H9 (cell line): ENCODE measurements at regions not wholly inside any gene's neighbourhood (a gene's known extent, or its start where the extent isn't known, plus 50 kb on each side); places are given as distances from the start of the nearest gene placed in this dataset.
A peak's percentile ranks its signal among the peaks of the same experiment; 100 is the strongest.

Experiments used
- DNase-seq: peaks from one replicate; pipeline ENCODE4 v3.0.0-alpha.2; 2017
- H2AFZ ChIP-seq: one replicate; pipeline ENCODE4 v1.6.1; 2013; ENCODE audit warnings: mild to moderate bottlenecking, low read length, control low read depth, moderate library complexity
- H2AK5ac ChIP-seq: 2 replicates; pipeline ENCODE4 v1.6.1; 2013; ENCODE audit warnings: low read length, control low read depth, mixed read lengths; ENCODE audit not compliant: insufficient read length
- H2BK120ac ChIP-seq: one replicate; pipeline ENCODE4 v1.6.1; 2013; ENCODE audit warnings: low read depth, mild to moderate bottlenecking, low read length, control low read depth, inconsistent platforms; ENCODE audit not compliant: poor library complexity, severe bottlenecking
- H2BK12ac ChIP-seq: 2 replicates; pipeline ENCODE4 v1.6.1; 2013; ENCODE audit warnings: low read length, control low read depth, mixed read lengths, low read depth; ENCODE audit not compliant: insufficient read length
- H2BK15ac ChIP-seq: 2 replicates; pipeline ENCODE4 v1.6.1; 2013; ENCODE audit warnings: low read depth, low read length, control low read depth
- H2BK20ac ChIP-seq: one replicate; pipeline ENCODE4 v1.6.1; 2013; ENCODE audit warnings: low read depth, mild to moderate bottlenecking, low read length, control low read depth, inconsistent platforms; ENCODE audit not compliant: poor library complexity, severe bottlenecking
- H2BK5ac ChIP-seq: 2 replicates; pipeline ENCODE4 v1.6.1; 2013; ENCODE audit warnings: low read length, control low read depth, mixed read lengths; ENCODE audit not compliant: insufficient read length
- H3K14ac ChIP-seq: 2 replicates; pipeline ENCODE4 v1.6.1; 2013; ENCODE audit warnings: low read length, control low read depth; ENCODE audit not compliant: insufficient read depth
- H3K18ac ChIP-seq: 2 replicates; pipeline ENCODE4 v1.6.1; 2013; ENCODE audit warnings: low read depth, mild to moderate bottlenecking, mixed read lengths, low read length, control low read depth; ENCODE audit not compliant: insufficient read length
- H3K23ac ChIP-seq: 2 replicates; pipeline ENCODE4 v1.6.1; 2013; ENCODE audit warnings: low read length, control low read depth, mixed read lengths, low read depth; ENCODE audit not compliant: insufficient read length
- H3K23me2 ChIP-seq: 2 replicates; pipeline ENCODE4 v1.6.1; 2013; ENCODE audit warnings: low read depth, mild to moderate bottlenecking, mixed read lengths, low read length, control low read depth; ENCODE audit not compliant: insufficient read length, poor library complexity, severe bottlenecking
- H3K27ac ChIP-seq: 2 replicates; pipeline ENCODE4 v1.5.1; 2013; ENCODE audit warnings: low read length, control low read depth, mixed read lengths, low read depth; ENCODE audit not compliant: insufficient read length
- H3K27me3 ChIP-seq: 2 replicates; pipeline ENCODE4 v1.6.1; 2013; ENCODE audit warnings: low read length, control low read depth, inconsistent platforms; ENCODE audit not compliant: insufficient read depth
- H3K4ac ChIP-seq: 2 replicates; pipeline ENCODE4 v1.6.1; 2013; ENCODE audit warnings: low read depth, mild to moderate bottlenecking, control low read depth, inconsistent platforms, low read length, moderate library complexity
- H3K4me1 ChIP-seq: 2 replicates; pipeline ENCODE4 v1.6.1; 2013; ENCODE audit warnings: low read length, control low read depth, inconsistent platforms; ENCODE audit not compliant: insufficient read depth
- H3K4me2 ChIP-seq: 2 replicates; pipeline ENCODE4 v1.6.1; 2013; ENCODE audit warnings: low read length, control low read depth, mixed read lengths; ENCODE audit not compliant: insufficient read length, insufficient read depth
- H3K56ac ChIP-seq: 2 replicates; pipeline ENCODE4 v1.6.1; 2013; ENCODE audit warnings: low read depth, mild to moderate bottlenecking, mixed read lengths, low read length, control low read depth; ENCODE audit not compliant: insufficient read length
- H3K79me1 ChIP-seq: 2 replicates; pipeline ENCODE4 v1.6.1; 2013; ENCODE audit warnings: low read depth, mild to moderate bottlenecking, moderate library complexity, low read length, control low read depth, inconsistent platforms; ENCODE audit not compliant: insufficient read depth, poor library complexity, severe bottlenecking
- H3K79me2 ChIP-seq: 2 replicates; pipeline ENCODE4 v1.6.1; 2013; ENCODE audit warnings: low read length, control low read depth, inconsistent platforms; ENCODE audit not compliant: insufficient read depth
- H3K9ac ChIP-seq: 2 replicates; pipeline ENCODE4 v1.6.1; 2013; ENCODE audit warnings: low read length, control low read depth, mixed read lengths; ENCODE audit not compliant: insufficient read length; ENCODE audit errors: extremely low read depth
- H3K9me3 ChIP-seq: one replicate; pipeline ENCODE4 v1.6.1; 2013; ENCODE audit warnings: low read depth, low read length, inconsistent platforms; ENCODE audit not compliant: control insufficient read depth
- H3T11ph ChIP-seq: one replicate; pipeline ENCODE4 v1.6.1; 2013; ENCODE audit warnings: mild to moderate bottlenecking, low read length, control low read depth, inconsistent platforms
- H4K20me1 ChIP-seq: one replicate; pipeline ENCODE4 v1.6.1; 2013; ENCODE audit not compliant: control insufficient read depth, insufficient read length, insufficient read depth
- H4K5ac ChIP-seq: 2 replicates; pipeline ENCODE4 v1.6.1; 2013; ENCODE audit warnings: low read depth, mild to moderate bottlenecking, mixed read lengths, low read length, control low read depth; ENCODE audit not compliant: insufficient read length
- H4K8ac ChIP-seq: replicated peaks from 2 replicates; pipeline ENCODE4 v1.6.1; 2013; ENCODE audit warnings: low read length, control low read depth, mixed read lengths, low read depth; ENCODE audit not compliant: insufficient read length
- H4K91ac ChIP-seq: 2 replicates; pipeline ENCODE4 v1.6.1; 2013; ENCODE audit warnings: low read depth, mild to moderate bottlenecking, moderate library complexity, mixed read lengths, low read length, control low read depth; ENCODE audit not compliant: insufficient read length
- H3K27ac Mint-ChIP-seq, 3 experiments: 2 replicates in 2 of 3; 3 replicates in 1 of 3; pipeline ENCODE4 v1.8.0; 2020 to 2021; ENCODE audit warnings: mixed read lengths in 3 of 3, mild to moderate bottlenecking in 1 of 3, moderate library complexity in 1 of 3
- H3K27me3 Mint-ChIP-seq: 2 replicates; pipeline ENCODE4 v1.8.0; 2021; ENCODE audit warnings: low read depth, mild to moderate bottlenecking, moderate library complexity, mixed read lengths
- H3K36me3 Mint-ChIP-seq, 3 experiments: 2 replicates in 2 of 3; 3 replicates in 1 of 3; pipeline ENCODE4 v1.8.0; 2020 to 2021; ENCODE audit warnings: low read depth in 3 of 3, mixed read lengths in 3 of 3; ENCODE audit not compliant: insufficient read depth in 1 of 3
- H3K4me1 Mint-ChIP-seq, 2 experiments: 2 replicates each; pipeline ENCODE4 v1.8.0; 2020; ENCODE audit warnings: mixed read lengths in 2 of 2
- H3K4me3 Mint-ChIP-seq, 2 experiments: 2 replicates in 1 of 2; 3 replicates in 1 of 2; pipeline ENCODE4 v1.8.0; 2020 to 2021; ENCODE audit warnings: mild to moderate bottlenecking in 2 of 2, mixed read lengths in 2 of 2, moderate library complexity in 1 of 2
- H3K9me3 Mint-ChIP-seq, 2 experiments: 2 replicates in 1 of 2; 3 replicates in 1 of 2; pipeline ENCODE4 v1.8.0; 2020; ENCODE audit warnings: mild to moderate bottlenecking in 2 of 2, mixed read lengths in 2 of 2, moderate library complexity in 1 of 2
- CTCF ChIP-seq: fragments of 200-600 bp; sonication (generic); conservative IDR thresholded peaks from 3 replicates; pipeline ENCODE4 v1.8.0; 2021; ENCODE audit warnings: antibody characterized with exemption, mild to moderate bottlenecking
- WGBS: extraction: QIAGEN DNeasy Blood & Tissue Kit; methylation state at CpG from one replicate; pipeline ENCODE4 v1.1.7; 2013; ENCODE audit warnings: missing lambda C conversion rate, low lambda C conversion rate, mixed read lengths; ENCODE audit not compliant: insufficient read length; ENCODE audit errors: extremely low coverage; 5-methylcytosine and 5-hydroxymethylcytosine counted together

DNA sequence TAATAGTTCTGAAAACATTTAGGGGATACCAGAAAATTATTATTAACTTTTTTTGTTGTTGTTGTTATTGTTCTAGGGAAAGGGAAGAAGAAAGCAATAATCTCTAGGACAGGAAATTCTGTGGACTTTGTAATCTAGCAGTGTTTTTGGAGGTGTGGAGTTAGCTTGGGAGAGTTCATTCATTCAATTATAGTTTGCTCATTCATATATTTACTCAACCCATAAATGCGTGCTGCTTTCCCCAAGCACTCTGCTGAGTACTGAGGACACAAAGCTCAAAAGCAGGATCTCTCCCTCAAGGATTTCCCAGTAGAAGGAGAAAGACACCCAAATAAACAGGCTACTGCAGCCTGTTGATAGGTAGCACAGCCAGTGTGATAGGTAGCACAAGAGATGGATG is 984.3 kb downstream of the BCL11A start:
- Histone ChIP-seq H4K91ac (no peak overlapping the region), H2BK12ac (no peak overlapping the region), H4K20me1 (no peaks in the 10 kb centered on the region), H3K79me1 (no peaks in the 10 kb centered on the region), H3K4me1 (no peaks in the 10 kb centered on the region), H3K9ac (no peak overlapping the region), H3K56ac (no peak overlapping the region), H2BK120ac (no peak overlapping the region), H3K4ac (no peak overlapping the region), H2BK20ac (no peak overlapping the region), H3K14ac (no peak overlapping the region), H3T11ph (no peak overlapping the region), H3K9me3 (no peaks in the 10 kb centered on the region), H2BK15ac (no peak overlapping the region), H2AFZ (no peak overlapping the region), H3K27me3 (no peaks in the 10 kb centered on the region), H3K4me2 (no peak overlapping the region), H3K23ac (no peak overlapping the region), H4K8ac (no peak overlapping the region), H2AK5ac (no peak overlapping the region), H2BK5ac (peak overlapping the region; percentile 41), H3K18ac (no peak overlapping the region), H3K27ac (no peak overlapping the region), H3K79me2 (no peaks in the 10 kb centered on the region), H4K5ac (no peak overlapping the region), H3K23me2 (no peaks in the 10 kb centered on the region)
- H3K27ac Mint-ChIP-seq, result no peak overlapping the region
- WGBS, result no CpG with 5 or more reads among the region's 1 CpG
- DNase-seq, result no peak
- H3K36me3 Mint-ChIP-seq, result no peaks in the 10 kb centered on the region
- no peak overlapping the region for H3K4me3 Mint-ChIP-seq
- no peak for TF ChIP-seq CTCF
- no peaks in the 10 kb centered on the region for H3K27me3 Mint-ChIP-seq
- no peaks in the 10 kb centered on the region; a peak in 1 of 4 replicates for H3K4me1 Mint-ChIP-seq
- H3K9me3 Mint-ChIP-seq, result no peaks in the 10 kb centered on the region
